Endothelial cell of umbilical vein (primary cell): ENCODE measurements at regions not wholly inside any gene's neighbourhood (a gene's known extent, or its start where the extent isn't known, plus 50 kb on each side); places are given as distances from the start of the nearest gene placed in this dataset.

ENCODE experiments used
- BruUV-seq: library from RNA; stranded (reverse); fragments of 400-500 nt; replicated peaks from 2 replicates; lab custom pipeline; 2021; lab: Mats Ljungman, UMichigan
- CTCF ChIA-PET: fragments of 300-600, 350-600 bp; sonication (Branson Sonifier 250); formaldehyde crosslinking; loops from one replicate; lab custom pipeline; 2021; ENCODE audit warnings: antibody characterized with exemption, inconsistent platforms; lab: Charles Lee
- POLR2A ChIA-PET: fragments of 300-600, 350-600 bp; sonication (Branson Sonifier 250); formaldehyde crosslinking; loops from one replicate; lab custom pipeline; 2021; ENCODE audit warnings: antibody characterized with exemption, inconsistent platforms; lab: Charles Lee
- DNase-seq: peaks from one replicate; pipeline ENCODE4 v3.0.0-alpha.2; 2011; ENCODE audit warnings: low read depth, low spot score
- FAIRE-seq: peaks from 2 replicates; lab custom pipeline; 2011; peaks lifted over from hg19 to GRCh38; lab: Jason Lieb, UNC
- H2AFZ ChIP-seq: 2 replicates; pipeline ENCODE4 v1.6.0; 2012; ENCODE audit warnings: low read depth, low read length, control low read depth, inconsistent platforms
- H3K27ac ChIP-seq: 2 replicates; pipeline ENCODE4 v1.5.1; 2011; ENCODE audit warnings: low read depth, mild to moderate bottlenecking, control low read depth, low read length, moderate library complexity; ENCODE audit not compliant: insufficient read depth
- H3K27me3 ChIP-seq, 2 experiments: 2 replicates each; pipeline versions ENCODE4 v1.6.0 to v1.6.1; 2011; ENCODE audit warnings: low read length in 2 of 2, mixed read lengths in 1 of 2; ENCODE audit not compliant: control insufficient read depth in 2 of 2, insufficient read depth in 2 of 2
- H3K36me3 ChIP-seq, 2 experiments: 2 replicates in 1 of 2; 3 replicates in 1 of 2; pipeline ENCODE4 v1.5.1; 2011; ENCODE audit warnings: low read length in 2 of 2, mild to moderate bottlenecking in 1 of 2, moderate library complexity in 1 of 2; ENCODE audit not compliant: control insufficient read depth in 2 of 2, insufficient read depth in 2 of 2; ENCODE audit errors: extremely low read depth in 1 of 2
- H3K4me1 ChIP-seq: 3 replicates; pipeline ENCODE4 v1.5.1; 2011; ENCODE audit warnings: mild to moderate bottlenecking, low read length; ENCODE audit not compliant: control insufficient read depth, insufficient read depth; ENCODE audit errors: extremely low read depth
- H3K4me2 ChIP-seq: 2 replicates; pipeline ENCODE4 v1.6.1; 2011; ENCODE audit warnings: low read length, control low read depth, mixed read lengths; ENCODE audit not compliant: insufficient read depth
- H3K4me3 ChIP-seq, 3 experiments: fragments of 200-600 bp in 1 of 3; sonication (generic), shearing (Covaris generic) in 1 of 3; replicated peaks in 1 of 3; 2 replicates each; pipeline ENCODE4 v1.5.1; 2011 to 2016; ENCODE audit warnings: control low read depth in 3 of 3, low read length in 3 of 3, mild to moderate bottlenecking in 2 of 3, inconsistent platforms in 1 of 3, low read depth in 1 of 3, moderate library complexity in 1 of 3; ENCODE audit not compliant: insufficient read depth in 1 of 3
- H3K79me2 ChIP-seq: 2 replicates; pipeline ENCODE4 v1.6.0; 2012; ENCODE audit warnings: low read length, inconsistent platforms; ENCODE audit not compliant: control insufficient read depth, insufficient read depth
- H3K9ac ChIP-seq: replicated peaks from 2 replicates; pipeline ENCODE3; 2011; ENCODE audit warnings: low read length, control low read depth; ENCODE audit not compliant: insufficient read depth; ENCODE audit errors: extremely low read depth
- H3K9me1 ChIP-seq: replicated peaks from 3 replicates; pipeline ENCODE4 v1.6.0; 2011; ENCODE audit warnings: mild to moderate bottlenecking, low read length; ENCODE audit not compliant: control insufficient read depth, insufficient read depth; ENCODE audit errors: extremely low read depth
- H3K9me3 ChIP-seq: replicated peaks from 2 replicates; pipeline ENCODE4 v1.5.1; 2012; ENCODE audit warnings: low read length, inconsistent platforms; ENCODE audit not compliant: control insufficient read depth, insufficient read depth
- H4K20me1 ChIP-seq: replicated peaks from 2 replicates; pipeline ENCODE3; 2011; ENCODE audit warnings: mild to moderate bottlenecking, low read length; ENCODE audit not compliant: control insufficient read depth, insufficient read depth; ENCODE audit errors: extremely low read depth
- EZH2 ChIP-seq: IDR thresholded peaks from 2 replicates; pipeline ENCODE4 v1.6.1; 2012; ENCODE audit warnings: borderline replicate concordance, low read depth, mild to moderate bottlenecking, moderate library complexity, low read length, inconsistent platforms; ENCODE audit not compliant: severe bottlenecking
- FOS ChIP-seq: IDR thresholded peaks from 2 replicates; pipeline ENCODE4 v1.6.1; 2011; ENCODE audit warnings: mild to moderate bottlenecking, low read length, moderate library complexity, borderline replicate concordance; ENCODE audit not compliant: insufficient read depth
- GATA2 ChIP-seq: IDR thresholded peaks from 2 replicates; pipeline ENCODE4 v1.7.0; 2011; ENCODE audit warnings: low read depth, mild to moderate bottlenecking, moderate library complexity, mixed read lengths, low read length; ENCODE audit not compliant: insufficient read length, insufficient read depth
- JUN ChIP-seq: IDR thresholded peaks from 2 replicates; pipeline ENCODE4 v1.6.1; 2011; ENCODE audit warnings: borderline replicate concordance, low read depth; ENCODE audit not compliant: insufficient read length, insufficient read depth
- MYC ChIP-seq: IDR thresholded peaks from one replicate; pipeline ENCODE4 v1.6.1; 2011; ENCODE audit warnings: mild to moderate bottlenecking, low read depth, low read length
- POLR2A ChIP-seq: IDR thresholded peaks from 2 replicates; pipeline ENCODE4 v1.6.1; 2012; ENCODE audit warnings: low read depth, mild to moderate bottlenecking, control low read depth, low read length
- POLR2AphosphoS5 ChIP-seq: IDR thresholded peaks from 2 replicates; pipeline ENCODE4 v1.6.1; 2012; ENCODE audit warnings: low read depth, mild to moderate bottlenecking, control low read depth, low read length, moderate library complexity; ENCODE audit not compliant: insufficient read depth
- dilution Hi-C: fragments of 300-500 bp; cut with MboI; formaldehyde crosslinking; loops from one replicate; pipeline ENCODE4 v1.15.0; 2019; ENCODE audit warnings: low sequenced_read_pairs; ENCODE audit not compliant: extremely low pct_ligation_motif_present
- intact Hi-C: fragments of 100-400 bp; cut with micrococcal nuclease; formaldehyde crosslinking; loops from one replicate; pipeline ENCODE4 v1.10.0; 2022
- TF ChIP-seq, protein P1 (sequence below): IDR thresholded peaks from 2 replicates; pipeline ENCODE4 v1.6.1; 2011; ENCODE audit not compliant: insufficient read depth, insufficient read length
- TF ChIP-seq, protein P2 (sequence below), 2 donors: IDR thresholded peaks; 1 replicate in 1 of 2; 2 replicates in 1 of 2; pipeline ENCODE4 v1.5.1; 2011; ENCODE audit warnings: low read length in 2 of 2, mild to moderate bottlenecking in 2 of 2, moderate library complexity in 2 of 2, control low read depth in 1 of 2, inconsistent platforms in 1 of 2, low read depth in 1 of 2; ENCODE audit not compliant: insufficient read depth in 1 of 2; ENCODE audit errors: extremely low read depth in 1 of 2

DNA sequence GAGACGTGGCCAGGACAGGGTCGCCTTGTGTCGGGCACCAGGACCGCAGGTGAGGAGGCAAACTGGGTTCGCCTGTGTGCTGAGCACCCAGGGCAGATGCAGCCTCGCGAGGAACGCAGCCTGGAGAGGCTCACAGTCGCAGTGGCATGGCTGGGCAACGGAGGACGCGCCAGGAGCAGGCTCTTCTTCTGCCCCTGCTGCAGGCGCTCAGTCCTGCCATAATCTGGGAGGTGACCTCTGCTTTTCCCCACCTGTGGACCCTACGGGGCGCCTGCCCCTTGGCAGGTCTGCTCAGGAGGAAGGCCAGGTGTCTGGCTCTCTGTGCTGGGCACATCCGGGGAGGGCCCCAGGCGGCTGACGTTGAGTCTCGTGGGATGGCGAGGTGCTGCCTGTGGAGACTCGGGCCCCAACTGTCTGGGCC, 1136.2 kb downstream of the BRD1 start:
- H3K9ac ChIP-seq = no peak overlapping the region
- H3K27me3 ChIP-seq = no peaks in the 10 kb centered on the region
- no TSS peak for BruUV-seq
- ChIA-PET CTCF (no interaction called here), POLR2A (no interaction called here)
- no peak overlapping the region for H2AFZ ChIP-seq
- no peak overlapping the region for H3K4me3 ChIP-seq
- peaks cover 19% of the 10 kb centered on the region for H3K9me3 ChIP-seq
- dilution Hi-C loops (no loop called here), intact Hi-C loops (no loop called here)
- DNase-seq = no peak
- no peaks in the 10 kb centered on the region for H3K9me1 ChIP-seq
- TF ChIP-seq, protein P1, sequence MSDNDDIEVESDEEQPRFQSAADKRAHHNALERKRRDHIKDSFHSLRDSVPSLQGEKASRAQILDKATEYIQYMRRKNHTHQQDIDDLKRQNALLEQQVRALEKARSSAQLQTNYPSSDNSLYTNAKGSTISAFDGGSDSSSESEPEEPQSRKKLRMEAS = no peak
- TF ChIP-seq EZH2 (no peak), POLR2A (no peak), JUN (no peak), MYC (no peak), FOS (no peak), GATA2 (no peak), POLR2AphosphoS5 (no peak)
- TF ChIP-seq, protein P2, sequence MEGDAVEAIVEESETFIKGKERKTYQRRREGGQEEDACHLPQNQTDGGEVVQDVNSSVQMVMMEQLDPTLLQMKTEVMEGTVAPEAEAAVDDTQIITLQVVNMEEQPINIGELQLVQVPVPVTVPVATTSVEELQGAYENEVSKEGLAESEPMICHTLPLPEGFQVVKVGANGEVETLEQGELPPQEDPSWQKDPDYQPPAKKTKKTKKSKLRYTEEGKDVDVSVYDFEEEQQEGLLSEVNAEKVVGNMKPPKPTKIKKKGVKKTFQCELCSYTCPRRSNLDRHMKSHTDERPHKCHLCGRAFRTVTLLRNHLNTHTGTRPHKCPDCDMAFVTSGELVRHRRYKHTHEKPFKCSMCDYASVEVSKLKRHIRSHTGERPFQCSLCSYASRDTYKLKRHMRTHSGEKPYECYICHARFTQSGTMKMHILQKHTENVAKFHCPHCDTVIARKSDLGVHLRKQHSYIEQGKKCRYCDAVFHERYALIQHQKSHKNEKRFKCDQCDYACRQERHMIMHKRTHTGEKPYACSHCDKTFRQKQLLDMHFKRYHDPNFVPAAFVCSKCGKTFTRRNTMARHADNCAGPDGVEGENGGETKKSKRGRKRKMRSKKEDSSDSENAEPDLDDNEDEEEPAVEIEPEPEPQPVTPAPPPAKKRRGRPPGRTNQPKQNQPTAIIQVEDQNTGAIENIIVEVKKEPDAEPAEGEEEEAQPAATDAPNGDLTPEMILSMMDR (IDR thresholded peaks at IDR 0.05; ENCODE audit: extremely low read depth in 1 of 2, insufficient read depth in 1 of 2, low read depth in 1 of 2, low read length in 2 of 2) = no peak
- H3K27ac ChIP-seq = no peak overlapping the region
- no peak overlapping the region for H3K4me2 ChIP-seq
- no peak for FAIRE-seq
- H3K36me3 ChIP-seq = no peaks in the 10 kb centered on the region
- no peaks in the 10 kb centered on the region for H3K79me2 ChIP-seq
- H3K4me1 ChIP-seq = no peaks in the 10 kb centered on the region
- H4K20me1 ChIP-seq = no peaks in the 10 kb centered on the region
